AG09319 (cell line): ENCODE measurements at regions not wholly inside any gene's neighbourhood (a gene's known extent, or its start where the extent isn't known, plus 50 kb on each side); places are given as distances from the start of the nearest gene placed in this dataset.

Experiments
- DNase-seq: peaks from one replicate; pipeline ENCODE4 v3.0.0-alpha.2; 2010; ENCODE audit warnings: low read depth; ENCODE audit errors: extremely low read depth
- TF ChIP-seq, protein P1 (sequence below): IDR thresholded peaks from 2 replicates; pipeline ENCODE4 v1.5.1; 2011; ENCODE audit warnings: low read depth, mild to moderate bottlenecking, inconsistent platforms, low read length, moderate library complexity

DNA sequence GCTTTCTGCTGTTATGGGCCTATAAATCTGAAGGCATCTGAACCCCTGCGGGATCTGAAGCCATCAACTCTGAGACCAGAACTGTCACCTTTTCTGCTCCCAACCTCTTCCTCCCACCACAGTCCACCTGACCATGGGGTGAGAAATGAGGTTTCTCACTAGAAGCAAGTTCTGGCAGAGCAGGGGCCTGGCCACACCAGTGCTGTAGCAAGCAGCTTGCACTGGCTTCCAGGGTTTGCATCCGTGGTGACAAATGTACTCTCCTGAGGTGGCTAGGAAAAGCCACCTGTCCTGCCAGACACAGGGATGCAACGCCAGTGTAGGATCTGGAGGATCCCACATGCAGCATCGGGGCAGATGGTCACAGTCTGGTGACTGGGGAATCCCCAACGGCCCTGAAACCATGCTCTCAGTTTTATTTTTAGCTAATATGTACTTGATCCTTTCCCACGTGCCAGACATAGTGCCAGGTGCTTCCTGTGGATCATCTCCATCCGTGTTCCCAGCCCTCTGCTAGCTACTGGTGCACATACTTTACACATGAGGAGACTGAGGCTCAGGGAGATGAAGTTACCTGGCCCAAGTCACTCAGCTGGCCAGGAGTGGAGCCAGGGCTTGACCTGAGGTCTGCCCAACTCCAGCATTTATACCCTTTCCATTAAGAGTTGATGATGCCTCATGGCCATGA is 122.1 kb upstream of the SPACA1 start:
- DNase-seq, result no peak
- TF ChIP-seq, protein P1, sequence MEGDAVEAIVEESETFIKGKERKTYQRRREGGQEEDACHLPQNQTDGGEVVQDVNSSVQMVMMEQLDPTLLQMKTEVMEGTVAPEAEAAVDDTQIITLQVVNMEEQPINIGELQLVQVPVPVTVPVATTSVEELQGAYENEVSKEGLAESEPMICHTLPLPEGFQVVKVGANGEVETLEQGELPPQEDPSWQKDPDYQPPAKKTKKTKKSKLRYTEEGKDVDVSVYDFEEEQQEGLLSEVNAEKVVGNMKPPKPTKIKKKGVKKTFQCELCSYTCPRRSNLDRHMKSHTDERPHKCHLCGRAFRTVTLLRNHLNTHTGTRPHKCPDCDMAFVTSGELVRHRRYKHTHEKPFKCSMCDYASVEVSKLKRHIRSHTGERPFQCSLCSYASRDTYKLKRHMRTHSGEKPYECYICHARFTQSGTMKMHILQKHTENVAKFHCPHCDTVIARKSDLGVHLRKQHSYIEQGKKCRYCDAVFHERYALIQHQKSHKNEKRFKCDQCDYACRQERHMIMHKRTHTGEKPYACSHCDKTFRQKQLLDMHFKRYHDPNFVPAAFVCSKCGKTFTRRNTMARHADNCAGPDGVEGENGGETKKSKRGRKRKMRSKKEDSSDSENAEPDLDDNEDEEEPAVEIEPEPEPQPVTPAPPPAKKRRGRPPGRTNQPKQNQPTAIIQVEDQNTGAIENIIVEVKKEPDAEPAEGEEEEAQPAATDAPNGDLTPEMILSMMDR, result no peak

DNA sequence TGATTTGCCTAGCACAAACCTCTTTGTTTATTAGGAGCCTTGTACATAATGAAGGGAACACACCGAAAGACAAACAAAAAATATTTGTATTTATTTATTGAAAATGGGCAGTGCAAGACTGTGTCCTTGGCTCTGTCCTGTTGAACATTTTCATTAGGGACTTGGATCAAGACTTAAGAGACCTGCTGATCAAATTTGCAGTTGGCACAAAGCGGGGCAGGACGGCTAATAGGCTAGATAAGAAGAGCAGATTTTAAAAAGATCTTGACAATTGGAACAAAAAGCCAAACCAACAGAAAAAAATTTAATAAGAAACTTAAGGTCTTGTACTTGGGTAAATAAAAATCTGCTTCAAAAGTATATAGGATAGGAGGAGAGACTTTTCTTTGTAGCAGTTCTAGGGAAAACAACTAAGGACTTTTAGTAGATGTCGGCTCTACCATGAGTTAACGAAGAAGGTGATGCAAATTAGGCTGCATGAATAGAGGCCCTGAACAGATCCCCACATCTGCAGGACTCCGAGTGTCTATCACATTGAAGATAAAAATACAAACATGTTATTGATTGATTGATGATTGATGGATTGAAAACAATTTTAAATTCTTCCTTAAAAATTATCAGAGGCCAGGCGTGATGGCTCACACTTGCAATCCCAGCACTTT is 124.1 kb upstream of the SPACA1 start:
- TF ChIP-seq, protein P1, result no peak
- DNase-seq, result no peak

DNA sequence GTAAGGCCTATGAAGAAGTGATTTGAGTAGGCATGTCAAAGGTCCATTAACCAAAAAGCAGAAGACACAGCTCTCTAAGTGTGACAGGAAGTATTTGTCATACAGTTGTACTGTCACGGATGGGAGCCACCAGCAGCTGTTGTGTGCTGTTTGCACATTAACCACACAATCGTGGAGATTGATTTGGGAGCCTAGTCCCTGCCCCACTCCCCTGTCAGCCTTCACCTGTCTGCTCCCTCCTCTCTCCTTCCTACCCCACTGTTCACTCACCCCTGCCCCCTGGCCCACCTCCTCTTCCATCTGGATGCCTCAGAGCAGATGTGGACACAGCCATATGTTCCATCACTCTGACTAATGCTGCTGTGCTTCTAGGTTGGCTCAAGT is 124.7 kb upstream of the SPACA1 start:
- DNase-seq, result no peak
- TF ChIP-seq, protein P1, result no peak

DNA sequence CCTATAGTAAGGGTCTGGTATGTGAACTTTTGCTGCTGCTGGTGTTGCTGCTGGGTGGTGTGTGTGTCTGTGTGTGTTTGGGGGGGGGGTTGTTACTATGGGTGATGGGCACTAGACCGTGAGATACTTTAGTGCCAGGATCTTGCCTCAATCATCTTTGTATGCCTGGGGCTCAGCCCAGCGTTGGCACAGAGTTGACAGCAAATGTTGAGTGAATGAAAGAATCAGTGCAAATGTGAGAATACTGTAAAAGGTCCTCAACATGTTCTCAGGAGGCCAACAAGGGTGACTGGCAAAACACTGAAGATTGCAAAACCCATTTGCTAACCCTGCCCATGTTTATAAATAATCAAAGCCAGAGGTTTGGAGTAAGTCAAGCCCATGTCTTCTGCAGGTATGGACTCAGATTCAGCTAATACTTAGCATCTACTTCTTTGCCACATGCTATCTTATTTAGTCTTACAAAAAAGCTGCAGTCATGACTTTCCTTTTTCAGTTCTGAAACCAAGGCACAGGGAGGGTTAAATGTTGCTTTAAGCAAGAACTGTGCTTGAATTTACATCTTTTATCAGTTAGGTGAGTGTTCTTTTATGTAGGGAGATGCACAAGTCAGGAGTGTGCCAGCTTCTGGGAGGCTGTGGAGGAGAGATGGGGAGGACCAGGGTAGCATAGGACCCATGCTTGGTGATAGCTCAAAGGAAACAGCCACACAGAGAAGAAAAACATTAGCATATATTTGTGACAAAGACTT is 125.3 kb upstream of the SPACA1 start:
- no peak for DNase-seq
- TF ChIP-seq, protein P1, result no peak

DNA sequence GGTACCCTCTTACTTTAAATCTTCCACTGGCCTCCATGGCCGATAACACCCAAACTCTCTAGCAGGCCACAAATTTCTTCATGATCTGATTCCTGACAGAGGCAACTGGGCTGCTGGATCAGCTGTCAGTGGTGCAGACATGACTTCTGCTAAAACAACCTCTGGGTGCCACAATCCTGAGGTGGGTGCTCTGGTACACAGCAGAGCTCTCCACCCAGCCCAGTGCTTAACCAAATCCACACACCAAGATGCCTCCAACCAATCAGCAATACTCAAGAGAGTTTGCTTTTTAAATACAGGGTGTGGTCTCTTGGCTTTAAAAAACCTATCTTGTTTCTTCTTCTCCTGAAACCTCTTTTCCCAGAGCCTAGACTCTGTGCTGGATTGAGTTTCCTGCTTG is 126.6 kb upstream of the SPACA1 start:
- DNase-seq, result no peak
- TF ChIP-seq, protein P1, result no peak

DNA sequence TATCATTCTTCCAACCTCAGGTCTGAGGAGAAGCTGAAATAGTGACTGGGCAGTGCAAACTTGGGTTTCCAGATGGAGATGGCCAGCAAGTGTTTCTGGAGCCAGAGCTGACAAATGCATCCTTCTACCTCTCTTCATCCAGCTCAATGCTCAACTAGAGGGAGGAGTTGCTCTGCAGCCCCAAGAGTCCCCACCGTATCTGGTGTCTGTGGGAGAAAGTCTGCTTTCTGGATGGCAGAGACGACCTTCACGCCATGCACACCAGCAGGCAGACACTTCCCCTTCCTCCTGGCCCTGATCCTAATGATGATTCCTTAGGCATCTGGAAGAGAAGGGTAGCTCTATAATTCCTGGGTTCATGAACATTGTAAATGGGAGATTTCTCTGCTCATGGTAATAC is 127.4 kb upstream of the SPACA1 start:
- TF ChIP-seq, protein P1, result no peak
- no peak for DNase-seq

DNA sequence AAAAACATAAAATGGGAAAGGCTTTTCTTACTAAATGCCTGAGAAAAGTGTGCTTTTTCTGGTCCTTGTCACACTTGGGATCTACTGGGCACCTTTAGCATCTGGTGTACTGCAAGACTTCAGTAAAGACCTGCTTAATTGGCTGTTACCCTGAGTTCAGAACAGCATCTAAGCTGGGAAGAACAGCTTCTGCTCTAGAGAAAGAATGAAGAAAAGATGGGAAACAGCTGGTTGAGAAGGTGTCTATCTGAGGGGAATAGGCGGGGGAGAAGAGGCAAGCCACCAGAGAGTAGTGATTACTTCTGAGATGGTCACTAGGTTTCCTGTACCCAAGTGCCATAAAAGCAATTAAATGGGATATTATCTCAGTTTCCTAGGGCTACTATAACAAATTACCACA is 128.2 kb upstream of the SPACA1 start:
- TF ChIP-seq, protein P1, result no peak
- DNase-seq, result no peak
